Adrenal gland (tissue), 5 donors: ENCODE measurements at regions not wholly inside any gene's neighbourhood (a gene's known extent, or its start where the extent isn't known, plus 50 kb on each side); places are given as distances from the start of the nearest gene placed in this dataset.

Experiments used
- CTCF ChIP-seq, 6 experiments: fragments of 450-650 bp in 4 of 6; fragments of 200-600 bp in 2 of 6; sonication (generic) in 1 of 6; IDR thresholded peaks; 1 replicate in 5 of 6; 2 replicates in 1 of 6; pipeline versions ENCODE4 v1.5.1 to v1.8.0; 2016 to 2021; ENCODE audit warnings: antibody characterized with exemption in 6 of 6, mild to moderate bottlenecking in 2 of 6, moderate library complexity in 1 of 6
- POLR2A ChIP-seq, 2 donors: fragments of 450-650 bp; IDR thresholded peaks; one replicate each; pipeline ENCODE4 v1.6.1; 2017; ENCODE audit warnings: antibody characterized with exemption in 2 of 2, mild to moderate bottlenecking in 2 of 2, moderate library complexity in 1 of 2
- donor health status: DM: no; HTN: no; CAD: no.

- no peak for TF ChIP-seq CTCF (IDR thresholded peaks at IDR 0.05)
- no peak for TF ChIP-seq POLR2A (IDR thresholded peaks at IDR 0.05)
Observed at GRCh38 chr5:124410539-124411488, 335.6 kb downstream of the ZNF608 start.
